HEK293 (cell line): ENCODE measurements at regions not wholly inside any gene's neighbourhood (a gene's known extent, or its start where the extent isn't known, plus 50 kb on each side); places are given as distances from the start of the nearest gene placed in this dataset.

Experiments
- CTCF ChIA-PET: fragments of 350-600 bp; formaldehyde crosslinking; extraction: SDS; loops from one replicate; lab custom pipeline; 2021; ENCODE audit warnings: antibody characterized with exemption; lab: Yijun Ruan, JAX
- POLR2A ChIA-PET: fragments of 300-600 bp; formaldehyde crosslinking; extraction: SDS; loops from one replicate; lab custom pipeline; 2020; ENCODE audit warnings: antibody characterized with exemption, inconsistent platforms; lab: Yijun Ruan, JAX
- H3K27ac ChIP-seq: fragments of 200-500 bp; sonication (Bioruptor generic); 2 replicates; pipeline ENCODE4 v1.5.1; 2014; ENCODE audit warnings: low read depth, low read length, control low read depth, inconsistent platforms; ENCODE audit errors: extremely low read depth
- H3K36me3 ChIP-seq, 2 experiments: fragments of 200-500 bp in 1 of 2; sonication (Bioruptor generic) in 1 of 2; 1 replicate in 1 of 2; 2 replicates in 1 of 2; pipeline ENCODE4 v1.5.1; 2014 to 2017; ENCODE audit warnings: inconsistent platforms in 2 of 2, low read length in 2 of 2; ENCODE audit not compliant: control insufficient read depth in 2 of 2, insufficient read depth in 1 of 2
- H3K4me1 ChIP-seq: fragments of 200-500 bp; sonication (Bioruptor generic); 2 replicates; pipeline ENCODE4 v1.5.1; 2014; ENCODE audit warnings: mild to moderate bottlenecking, low read length, inconsistent platforms; ENCODE audit not compliant: control insufficient read depth, insufficient read depth
- H3K4me3 ChIP-seq: 2 replicates; pipeline ENCODE4 v1.5.1; 2011; ENCODE audit warnings: low read depth, mild to moderate bottlenecking, control low read depth, low read length, moderate library complexity
- H3K9me3 ChIP-seq: fragments of 200-500 bp; sonication (Bioruptor generic); 2 replicates; pipeline ENCODE4 v1.5.1; 2014; ENCODE audit warnings: low read depth, low read length, inconsistent platforms; ENCODE audit not compliant: control insufficient read depth, insufficient read depth
- FEZF1 ChIP-seq: fragments of 450-650 bp; formaldehyde crosslinking; IDR thresholded peaks from 2 replicates; pipeline ENCODE4 v1.5.1; 2016; ENCODE audit warnings: missing biosample characterization, missing genetic modification characterization
- HIC1 ChIP-seq: fragments of 450-650 bp; formaldehyde crosslinking; IDR thresholded peaks from 2 replicates; pipeline ENCODE4 v1.5.1; 2016; ENCODE audit warnings: missing biosample characterization, missing genetic modification characterization
- KLF8 ChIP-seq: fragments of 450-650 bp; formaldehyde crosslinking; IDR thresholded peaks from 2 replicates; pipeline ENCODE4 v1.5.1; 2016; ENCODE audit warnings: missing biosample characterization, missing genetic modification characterization
- MEIS1 ChIP-seq: sonication (generic); formaldehyde crosslinking; IDR thresholded peaks from 2 replicates; pipeline ENCODE4 v1.8.1; 2022; ENCODE audit warnings: missing genetic modification reagents, mild to moderate bottlenecking, borderline replicate concordance
- OVOL3 ChIP-seq: fragments of 450-650 bp; formaldehyde crosslinking; IDR thresholded peaks from 2 replicates; pipeline ENCODE4 v1.5.1; 2016; ENCODE audit warnings: missing biosample characterization, missing genetic modification characterization
- PRDM2 ChIP-seq: fragments of 450-650 bp; formaldehyde crosslinking; IDR thresholded peaks from 2 replicates; pipeline ENCODE4 v1.5.1; 2016; ENCODE audit warnings: missing biosample characterization, missing genetic modification characterization, borderline replicate concordance
- ZBTB44 ChIP-seq: fragments of 450-650 bp; IDR thresholded peaks from 2 replicates; pipeline ENCODE4 v1.5.1; 2018; ENCODE audit warnings: missing biosample characterization, mild to moderate bottlenecking, missing genetic modification characterization
- ZEB2 ChIP-seq: fragments of 450-650 bp; formaldehyde crosslinking; IDR thresholded peaks from 2 replicates; pipeline ENCODE4 v1.5.1; 2016; ENCODE audit warnings: missing biosample characterization, missing genetic modification characterization
- ZNF202 ChIP-seq: fragments of 450-650 bp; formaldehyde crosslinking; IDR thresholded peaks from 2 replicates; pipeline ENCODE4 v1.5.1; 2016; ENCODE audit warnings: missing biosample characterization, missing genetic modification characterization, borderline replicate concordance
- ZNF26 ChIP-seq: fragments of 450-650 bp; formaldehyde crosslinking; IDR thresholded peaks from 2 replicates; pipeline ENCODE4 v1.5.1; 2016; ENCODE audit warnings: missing biosample characterization, missing genetic modification characterization
- ZNF280D ChIP-seq: fragments of 450-650 bp; formaldehyde crosslinking; IDR thresholded peaks from 2 replicates; pipeline ENCODE4 v1.5.1; 2016; ENCODE audit warnings: missing biosample characterization, missing genetic modification characterization
- ZNF394 ChIP-seq: fragments of 450-650 bp; formaldehyde crosslinking; IDR thresholded peaks from 2 replicates; pipeline ENCODE4 v1.5.1; 2016; ENCODE audit warnings: missing biosample characterization, missing genetic modification characterization, mild to moderate bottlenecking, moderate library complexity, borderline replicate concordance
- ZNF404 ChIP-seq: fragments of 450-650 bp; formaldehyde crosslinking; IDR thresholded peaks from 2 replicates; pipeline ENCODE4 v1.5.1; 2017; ENCODE audit warnings: missing biosample characterization, missing genetic modification characterization
- ZNF433 ChIP-seq: fragments of 450-650 bp; formaldehyde crosslinking; IDR thresholded peaks from 2 replicates; pipeline ENCODE4 v1.5.1; 2016; ENCODE audit warnings: missing biosample characterization, missing genetic modification characterization, low read depth
- ZNF549 ChIP-seq: fragments of 450-650 bp; IDR thresholded peaks from 2 replicates; pipeline ENCODE4 v1.5.1; 2018; ENCODE audit warnings: missing biosample characterization, missing genetic modification characterization, mild to moderate bottlenecking, inconsistent platforms, moderate library complexity
- ZNF585B ChIP-seq: fragments of 450-650 bp; formaldehyde crosslinking; IDR thresholded peaks from 2 replicates; pipeline ENCODE4 v1.5.1; 2016; ENCODE audit warnings: missing biosample characterization, missing genetic modification characterization
- ZNF677 ChIP-seq: fragments of 450-650 bp; IDR thresholded peaks from 2 replicates; pipeline ENCODE4 v1.5.0; 2018; ENCODE audit warnings: missing biosample characterization, mild to moderate bottlenecking, missing genetic modification characterization, moderate library complexity
- ZNF777 ChIP-seq: fragments of 450-650 bp; formaldehyde crosslinking; IDR thresholded peaks from 2 replicates; pipeline ENCODE4 v1.5.1; 2017; ENCODE audit warnings: missing biosample characterization, missing genetic modification characterization, borderline replicate concordance
- ZSCAN30 ChIP-seq: fragments of 450-650 bp; IDR thresholded peaks from 2 replicates; pipeline ENCODE4 v1.5.1; 2018; ENCODE audit warnings: missing biosample characterization, mild to moderate bottlenecking, missing genetic modification characterization, moderate library complexity

GRCh38 chr17:73777131-73777449 lies 132.8 kb upstream of the SDK2 start:
- ChIA-PET POLR2A (no interaction called here), CTCF (no interaction called here)

More at GRCh38 chr17:73777131-73777449, 132.8 kb upstream of the SDK2 start:
- TF ChIP-seq ZNF585B (tag by site-specific recombination) (no peak), FEZF1 (tag by site-specific recombination) (no peak), ZNF777 (tag by site-specific recombination) (no peak), ZNF549 (tag by site-specific recombination) (no peak), ZNF404 (tag by site-specific recombination) (no peak), ZSCAN30 (tag by site-specific recombination) (no peak), HIC1 (tag by site-specific recombination) (no peak), ZNF394 (tag by site-specific recombination) (no peak), KLF8 (tag by site-specific recombination) (no peak), ZNF202 (tag by site-specific recombination) (no peak), ZBTB44 (tag by site-specific recombination) (no peak), PRDM2 (no peak), MEIS1 (no peak), ZNF433 (no peak), OVOL3 (tag by site-specific recombination) (no peak), ZNF677 (no peak), ZNF26 (tag by site-specific recombination) (no peak), ZNF280D (tag by site-specific recombination) (no peak), ZEB2 (tag by site-specific recombination) (no peak)
- no peaks in the 10 kb centered on the region for H3K4me1 ChIP-seq
- H3K4me3 ChIP-seq: no peak overlapping the region
- H3K36me3 ChIP-seq: no peaks in the 10 kb centered on the region
- H3K9me3 ChIP-seq: no peaks in the 10 kb centered on the region
- no peak overlapping the region for H3K27ac ChIP-seq
